ENCODE measurements at regions not wholly inside any gene's neighbourhood (a gene's known extent, or its start where the extent isn't known, plus 50 kb on each side); places are given as distances from the start of the nearest gene placed in this dataset.

DNA sequence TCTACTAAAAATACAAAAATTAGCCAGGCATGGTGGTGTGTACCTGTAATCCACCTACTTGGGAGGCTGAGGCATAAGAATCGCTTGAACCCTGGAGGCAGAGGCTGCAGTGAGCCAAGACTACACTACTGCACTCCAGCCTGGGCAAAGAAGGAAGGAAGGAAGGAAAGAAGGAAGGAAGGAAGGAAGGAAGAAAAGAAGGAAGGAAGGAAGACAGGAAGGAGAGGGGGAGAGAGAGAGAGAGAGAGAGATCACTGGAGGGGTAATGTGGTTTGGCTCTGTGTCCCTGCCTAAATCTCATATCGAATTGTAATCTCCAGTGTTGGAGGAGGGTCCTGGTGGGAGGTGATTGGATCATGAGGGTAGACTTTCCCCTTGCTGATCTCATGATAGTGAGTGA, 165.5 kb downstream of the KCTD15 start:
- ChIA-PET CTCF (no interaction called here), POLR2A (ENCODE audit: low non-redundant PET) (interaction anchor here (0.7 kb wide), 1 partner anchor 133 kb away, joined by 5 read pairs; no protein-coding TSS in a partner anchor)
- peaks cover 11% of the 10 kb centered on the region for H3K27me3 ChIP-seq (replicated peaks; ENCODE audit: insufficient read depth, low read depth, low read length, poor library complexity)
- H3K27ac ChIP-seq (ENCODE audit: low read depth, low read length, poor library complexity, severe bottlenecking), result no peak overlapping the region
- no TSS peak for BruUV-seq (replicated peaks)
- H3K4me3 ChIP-seq (ENCODE audit: low read depth, low read length, poor library complexity, severe bottlenecking), result no peak overlapping the region
- no peaks in the 10 kb centered on the region for H3K36me3 ChIP-seq (ENCODE audit: insufficient read depth, low read length, poor library complexity, severe bottlenecking)
- intact Hi-C loops (cut with micrococcal nuclease; ENCODE audit: unreplicated experiment), result no loop called here
- no peaks in the 10 kb centered on the region for H3K4me1 ChIP-seq (ENCODE audit: insufficient read depth, low read length, poor library complexity, severe bottlenecking)
- no peak for DNase-seq (ENCODE audit: low spot score)
- H3K9me3 ChIP-seq (ENCODE audit: low read depth, low read length, poor library complexity, severe bottlenecking), result no peaks in the 10 kb centered on the region
- TF ChIP-seq CTCF (conservative IDR thresholded peaks at IDR 0.05; ENCODE audit: low read depth, low read length) (no peak), EZH2 (IDR thresholded peaks at IDR 0.05; ENCODE audit: borderline replicate concordance, low read depth, low read length, poor library complexity, severe bottlenecking) (no peak)

GRCh38 chr19:33963514-33963913, 166.8 kb downstream of the KCTD15 start:
- Histone ChIP-seq H3K9me3 (ENCODE audit: low read depth, low read length, poor library complexity, severe bottlenecking) (no peaks in the 10 kb centered on the region), H3K4me3 (ENCODE audit: low read depth, low read length, poor library complexity, severe bottlenecking) (no peak overlapping the region), H3K36me3 (ENCODE audit: insufficient read depth, low read length, poor library complexity, severe bottlenecking) (no peaks in the 10 kb centered on the region), H3K27ac (ENCODE audit: low read depth, low read length, poor library complexity, severe bottlenecking) (no peak overlapping the region), H3K27me3 (replicated peaks; ENCODE audit: insufficient read depth, low read depth, low read length, poor library complexity) (peaks cover 16% of the 10 kb centered on the region), H3K4me1 (ENCODE audit: insufficient read depth, low read length, poor library complexity, severe bottlenecking) (no peaks in the 10 kb centered on the region)
- POLR2A ChIA-PET (ENCODE audit: low non-redundant PET), result no interaction called here
- TF ChIP-seq EZH2 (IDR thresholded peaks at IDR 0.05; ENCODE audit: borderline replicate concordance, low read depth, low read length, poor library complexity, severe bottlenecking) (no peak), CTCF (conservative IDR thresholded peaks at IDR 0.05; ENCODE audit: low read depth, low read length) (no peak)
- CTCF ChIA-PET, result no interaction called here
- no peak for DNase-seq (ENCODE audit: low spot score)
- BruUV-seq (replicated peaks), result no TSS peak
- intact Hi-C loops (cut with micrococcal nuclease; ENCODE audit: unreplicated experiment), result no loop called here

DNA sequence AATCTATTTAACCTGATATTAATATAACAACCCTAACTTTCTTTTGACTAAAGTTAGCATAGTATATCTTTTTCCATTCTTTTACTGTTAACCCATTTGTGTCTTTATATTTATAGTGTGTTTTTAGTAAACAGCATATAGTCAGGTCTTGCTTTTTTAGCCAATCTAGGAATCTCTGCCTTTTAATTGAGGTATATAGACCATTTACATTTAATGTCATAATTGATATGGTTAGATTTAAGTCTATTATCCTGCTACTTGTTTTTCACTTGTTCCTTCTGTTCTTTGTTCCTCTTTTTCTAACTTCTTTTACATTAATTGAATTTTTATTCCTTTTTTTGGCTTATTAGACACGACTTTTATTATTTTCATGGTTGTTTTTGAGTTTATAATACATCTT, 174.4 kb downstream of the KCTD15 start:
- H3K9me3 ChIP-seq (ENCODE audit: low read depth, low read length, poor library complexity, severe bottlenecking), result peaks cover 2% of the 10 kb centered on the region
- intact Hi-C loops (cut with micrococcal nuclease; ENCODE audit: unreplicated experiment), result no loop called here

More for the DNA sequence above, 174.4 kb downstream of the KCTD15 start:
- no peaks in the 10 kb centered on the region for H3K4me1 ChIP-seq (ENCODE audit: insufficient read depth, low read length, poor library complexity, severe bottlenecking)
- no TSS peak for BruUV-seq (replicated peaks)
- DNase-seq (ENCODE audit: low spot score), result no peak
- H3K36me3 ChIP-seq (ENCODE audit: insufficient read depth, low read length, poor library complexity, severe bottlenecking), result no peaks in the 10 kb centered on the region
- TF ChIP-seq CTCF (conservative IDR thresholded peaks at IDR 0.05; ENCODE audit: low read depth, low read length), result no peak
- no peak for TF ChIP-seq EZH2 (IDR thresholded peaks at IDR 0.05; ENCODE audit: borderline replicate concordance, low read depth, low read length, poor library complexity, severe bottlenecking)
- ChIA-PET CTCF (interaction anchor here (1.2 kb wide), 1 partner anchor 193 kb away, joined by 3 read pairs; no protein-coding TSS in a partner anchor), POLR2A (ENCODE audit: low non-redundant PET) (no interaction called here)
- no peak overlapping the region for H3K27ac ChIP-seq (ENCODE audit: low read depth, low read length, poor library complexity, severe bottlenecking)
- peaks cover 7% of the 10 kb centered on the region for H3K27me3 ChIP-seq (replicated peaks; ENCODE audit: insufficient read depth, low read depth, low read length, poor library complexity)
- H3K4me3 ChIP-seq (ENCODE audit: low read depth, low read length, poor library complexity, severe bottlenecking), result no peak overlapping the region

Measured in A673 (cell line).